Stimulated activated CD4-positive, alpha-beta T cell treated with anti-CD3 and anti-CD28 coated beads, TNF-alpha, amount 100 ng/mL, for 48 hours (primary cell): ENCODE measurements at regions not wholly inside any gene's neighbourhood (a gene's known extent, or its start where the extent isn't known, plus 50 kb on each side); places are given as distances from the start of the nearest gene placed in this dataset.

Experiments used
- DNase-seq, 3 donors: peaks; one replicate each; pipeline ENCODE4 v3.0.0-alpha.2; 2020; ENCODE audit warnings: low read depth in 3 of 3

DNA sequence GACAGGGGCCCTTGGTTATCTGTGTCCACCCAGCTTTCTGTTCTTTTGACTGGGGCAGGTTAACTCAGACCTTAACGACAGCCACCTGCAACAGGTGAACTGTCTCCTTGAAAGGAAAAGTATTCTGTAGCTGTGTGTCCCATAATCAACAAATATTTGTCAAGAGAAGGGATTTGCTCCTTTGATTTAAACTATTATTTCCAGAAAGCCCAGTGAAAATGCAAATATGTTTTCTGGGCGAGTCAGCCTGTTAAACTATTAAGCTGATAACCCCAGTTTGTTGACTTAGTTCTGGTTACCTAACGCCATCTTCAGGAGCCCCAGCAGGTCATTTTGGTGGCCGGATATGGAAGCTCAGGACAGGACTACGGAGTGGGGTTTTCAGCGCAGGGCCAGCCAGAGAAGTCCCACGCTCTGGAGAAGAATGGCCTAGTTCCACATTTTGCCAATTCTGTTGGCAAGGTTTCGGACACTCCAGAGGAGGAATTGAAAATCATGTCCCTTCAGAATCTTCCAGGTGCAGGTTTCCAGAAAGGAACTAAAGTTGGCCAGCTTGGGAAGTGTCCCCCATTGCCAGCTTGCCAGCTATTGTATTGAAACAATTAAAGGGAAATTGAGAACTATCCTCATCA, 54.5 kb downstream of the ADRA2A start:
- DNase-seq = no peak

DNA sequence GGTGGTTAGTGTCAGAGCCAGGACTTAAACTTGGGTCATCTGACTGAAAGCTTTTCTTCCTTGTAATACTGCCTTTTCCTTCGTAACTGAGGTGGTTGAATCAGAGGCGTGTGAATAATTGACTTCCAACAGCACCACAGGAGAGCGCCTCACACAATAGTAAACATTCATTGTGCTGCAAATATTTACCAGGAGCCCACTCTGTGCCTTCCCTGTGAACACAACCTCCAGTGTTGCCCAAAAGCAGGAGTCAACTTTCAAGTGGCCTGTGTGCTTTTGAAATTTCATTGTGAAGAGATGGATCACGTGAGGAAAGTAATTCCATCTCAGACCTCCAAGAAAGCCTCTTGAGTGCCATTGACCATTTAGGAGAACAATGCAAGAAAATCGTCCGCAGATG, 60.2 kb downstream of the ADRA2A start:
- no peak for DNase-seq

DNA sequence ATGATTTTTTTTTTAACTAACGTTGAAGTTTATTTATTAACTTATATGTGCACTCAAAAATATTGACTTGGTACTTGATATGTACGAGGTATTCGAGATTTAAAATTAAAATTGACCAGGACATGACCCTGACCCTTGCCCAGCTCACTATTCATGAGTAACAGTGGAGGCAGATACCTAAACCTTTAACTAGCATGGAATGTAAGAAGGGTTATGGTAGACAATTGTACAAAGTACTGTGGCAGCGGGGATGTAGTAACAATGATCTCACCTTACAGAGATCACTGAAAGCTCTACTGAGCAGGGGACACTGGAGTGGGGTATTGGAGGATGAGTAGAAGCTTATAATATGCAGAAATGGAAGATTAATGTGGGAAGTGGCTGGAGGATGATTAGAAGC, 60.8 kb downstream of the ADRA2A start:
- DNase-seq = no peak

DNA sequence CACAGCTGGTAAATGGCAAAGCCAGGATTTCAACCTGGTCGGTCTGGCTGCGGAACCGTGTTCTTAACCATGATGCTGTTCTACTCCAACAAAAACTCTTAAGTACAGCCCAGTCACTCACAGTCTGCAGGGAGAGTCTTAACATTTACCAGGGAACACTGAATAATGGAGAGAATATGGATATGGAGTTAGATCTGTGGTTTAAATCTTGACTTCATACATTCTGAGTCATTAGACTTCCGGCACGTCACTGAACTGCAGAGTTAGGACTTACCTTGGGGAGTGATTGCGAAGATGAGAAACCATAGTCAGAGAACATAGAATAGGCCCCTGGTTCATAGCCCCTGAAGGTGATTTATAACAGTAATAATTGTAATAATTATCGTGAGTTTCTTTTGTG, 61.7 kb downstream of the ADRA2A start:
- DNase-seq = no peak

DNA sequence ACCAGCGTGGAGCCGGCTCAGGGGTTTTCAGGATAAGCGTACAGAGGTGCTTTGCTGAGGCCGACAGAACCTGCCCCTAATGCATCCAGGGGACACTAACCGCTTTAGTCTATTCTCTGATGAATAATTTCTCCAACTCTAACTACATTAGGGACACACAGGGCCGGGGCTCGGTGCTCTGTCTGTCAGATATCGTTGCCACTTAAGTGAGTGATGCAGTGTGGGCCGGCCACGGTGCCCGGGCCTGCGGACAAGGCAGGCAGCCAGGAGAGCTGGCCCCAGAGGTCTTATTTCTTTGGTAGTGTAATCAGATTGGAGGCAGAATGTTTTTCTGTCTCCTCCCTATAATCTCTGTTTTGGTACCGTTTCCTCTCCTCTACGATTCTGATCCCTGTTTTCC, 62.7 kb downstream of the ADRA2A start:
- DNase-seq = no peak

DNA sequence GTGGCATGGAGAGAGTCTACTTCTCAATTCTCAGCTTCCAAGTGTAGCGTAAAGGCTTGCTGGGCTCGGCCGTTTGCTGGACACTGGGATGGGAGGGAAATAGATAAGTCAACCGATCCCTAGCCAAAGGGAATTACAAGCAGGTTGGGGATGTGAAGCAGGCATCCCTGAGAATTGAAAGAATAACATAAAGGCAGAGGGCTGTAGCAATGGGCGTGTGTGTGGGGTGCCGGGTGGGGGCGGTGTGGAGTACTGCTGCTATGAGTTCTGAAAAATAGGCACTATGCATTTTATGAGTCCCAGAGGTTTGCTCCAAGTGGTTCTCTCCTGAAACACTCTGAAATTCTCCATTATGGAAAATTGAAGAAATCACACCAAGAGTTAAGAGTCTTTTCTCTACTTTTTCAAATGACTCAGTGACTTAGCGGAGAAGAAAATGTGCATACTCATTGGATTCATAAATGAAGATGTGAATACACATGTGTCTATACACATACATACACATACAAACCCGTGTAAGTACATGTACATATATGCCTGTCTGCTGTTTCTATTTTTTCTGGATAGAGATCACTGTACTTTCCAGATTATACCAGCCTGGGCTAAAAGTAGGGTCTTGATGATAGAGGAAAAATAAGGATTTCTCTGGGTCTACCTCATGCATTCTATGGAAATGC, 65.4 kb downstream of the ADRA2A start:
- DNase-seq = no peak

DNA sequence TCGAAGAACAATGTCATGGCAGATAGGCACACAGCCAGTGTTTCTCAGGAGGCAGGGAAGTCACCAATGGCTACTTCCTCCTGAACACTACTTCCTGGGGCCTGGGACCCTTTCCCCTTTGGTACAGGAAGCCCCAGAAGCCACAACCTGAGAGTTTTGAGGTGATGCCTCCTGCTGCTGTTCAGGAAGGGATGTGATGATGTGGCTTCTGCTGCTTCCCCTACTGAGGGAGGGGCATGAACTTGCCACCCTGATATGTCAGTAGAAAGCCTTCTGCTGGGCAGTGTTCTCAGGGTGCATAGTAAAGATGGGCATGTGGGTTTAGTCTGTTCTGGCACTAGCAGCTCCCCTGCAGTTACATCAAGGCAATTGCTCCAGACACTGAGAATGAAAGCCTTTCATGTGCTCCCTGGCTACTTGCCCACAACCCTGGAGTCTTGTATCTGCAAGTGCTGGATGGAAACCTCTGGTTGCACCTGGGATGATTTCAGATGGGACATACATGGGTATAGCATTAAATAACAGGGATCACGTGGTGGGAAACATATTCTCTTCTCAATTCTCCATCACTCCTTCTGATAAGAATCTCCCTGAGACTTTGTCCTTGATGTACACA, 69.3 kb downstream of the ADRA2A start:
- DNase-seq = no peak

DNA sequence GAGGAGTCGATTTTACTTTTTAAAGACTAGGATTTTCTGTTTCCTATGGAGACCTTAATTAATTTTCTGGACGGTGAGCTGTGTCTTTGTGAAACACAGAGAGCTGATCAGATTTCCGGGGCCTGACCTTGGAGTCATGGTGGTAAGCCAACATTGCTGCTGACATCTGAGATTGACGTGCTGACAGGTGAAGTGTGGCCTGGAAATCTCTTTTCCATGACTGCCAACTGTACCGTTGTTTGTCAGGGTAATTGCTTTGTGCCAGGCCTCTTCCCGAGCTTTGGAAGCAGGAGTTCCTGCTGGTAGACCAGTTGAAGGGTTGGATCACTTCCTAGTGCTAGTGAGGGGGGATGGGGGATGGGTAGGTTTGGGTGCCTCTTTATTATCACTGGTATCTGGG, 71.2 kb downstream of the ADRA2A start:
- DNase-seq = no peak

DNA sequence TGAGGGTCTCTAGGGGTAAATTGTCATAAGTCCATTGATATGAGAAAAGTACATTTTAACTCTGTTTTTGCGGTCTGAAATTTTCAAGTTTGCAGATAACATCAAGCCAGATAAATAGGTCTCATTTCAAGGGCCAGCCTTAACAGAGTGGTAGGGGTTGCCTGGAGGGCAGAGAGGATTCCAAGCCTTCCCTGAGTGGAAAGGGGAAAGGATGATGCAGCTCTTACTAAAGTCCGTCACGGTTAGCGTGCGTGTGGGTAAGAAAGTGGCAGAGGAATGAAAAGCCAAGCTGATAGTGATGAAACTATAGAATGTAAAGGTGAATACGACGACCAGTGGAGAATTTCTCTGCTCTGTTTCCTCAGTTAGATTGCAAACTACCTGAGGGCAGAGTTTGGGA, 71.6 kb downstream of the ADRA2A start:
- DNase-seq = no peak

DNA sequence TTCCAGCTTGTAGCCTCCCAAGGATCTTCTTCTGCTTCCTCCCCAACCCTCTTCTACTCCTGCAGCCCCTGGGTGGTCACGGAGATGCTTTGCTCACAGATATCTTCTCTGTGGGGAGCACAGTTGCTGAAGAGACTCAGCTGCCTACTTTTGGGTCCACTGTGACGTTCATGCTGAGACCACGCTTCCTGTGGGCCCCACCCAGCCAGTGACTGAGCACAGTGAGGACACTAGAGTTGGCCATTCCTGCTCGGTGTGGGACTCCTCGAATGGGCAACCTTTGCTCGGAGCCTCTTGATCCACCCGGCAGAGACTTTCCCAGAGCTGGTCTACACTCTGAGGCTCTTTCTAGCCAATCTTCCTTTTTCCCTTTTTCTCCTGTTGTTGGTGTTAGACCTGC, 73.9 kb downstream of the ADRA2A start:
- no peak for DNase-seq

DNA sequence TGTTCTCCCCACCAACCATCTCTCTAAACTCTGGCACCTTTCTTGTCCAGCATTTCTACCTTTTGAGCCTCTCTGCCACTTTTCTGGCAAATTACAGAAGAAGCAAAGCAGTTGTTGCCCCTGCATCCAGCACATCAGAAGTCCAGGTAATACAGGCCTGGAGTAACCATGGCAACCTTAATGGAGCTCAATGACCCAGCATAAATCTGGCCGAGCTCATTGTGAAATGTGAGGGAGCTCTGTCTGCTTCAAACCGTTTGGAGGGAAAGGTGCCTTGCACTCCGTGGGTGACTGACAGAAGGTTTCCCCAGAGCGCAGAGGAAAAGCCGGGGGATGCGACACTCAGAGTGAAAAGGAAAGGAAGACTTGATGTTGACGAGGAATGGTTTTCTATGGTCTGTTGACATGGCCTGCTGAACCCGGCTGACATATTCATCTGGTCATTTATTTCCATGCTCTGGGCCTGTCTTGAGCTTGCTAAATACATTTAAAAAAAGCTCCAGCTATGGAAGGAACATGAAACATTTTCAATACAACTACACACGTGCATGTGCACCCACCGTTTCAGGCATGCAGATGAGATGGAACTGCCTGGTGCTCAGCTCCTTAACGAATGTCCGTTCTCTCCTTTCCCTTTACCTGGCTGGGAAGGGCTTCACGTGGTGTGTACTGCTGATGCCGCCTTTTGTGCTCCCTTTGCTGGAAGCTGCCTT, 74.9 kb downstream of the ADRA2A start:
- DNase-seq = no peak

DNA sequence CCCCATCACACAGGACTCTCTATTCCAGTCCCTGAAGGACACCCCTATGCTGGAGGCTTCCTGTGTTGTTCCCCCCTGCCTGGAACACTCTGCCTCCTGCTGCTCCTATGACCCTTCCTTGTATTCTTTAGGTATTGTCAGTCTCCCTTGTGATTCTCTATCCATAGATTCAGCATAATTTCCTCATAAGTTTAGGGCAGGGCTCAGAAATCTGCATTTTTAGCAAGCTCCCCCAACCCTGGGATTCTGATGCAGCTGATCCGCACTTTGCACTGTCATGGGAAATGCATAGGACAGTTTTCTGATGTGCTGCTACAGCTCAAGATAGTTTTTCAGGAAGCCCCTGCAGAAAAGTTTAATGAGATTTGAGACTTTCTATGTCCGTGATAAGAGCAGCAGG, 79.9 kb downstream of the ADRA2A start:
- DNase-seq = no peak

DNA sequence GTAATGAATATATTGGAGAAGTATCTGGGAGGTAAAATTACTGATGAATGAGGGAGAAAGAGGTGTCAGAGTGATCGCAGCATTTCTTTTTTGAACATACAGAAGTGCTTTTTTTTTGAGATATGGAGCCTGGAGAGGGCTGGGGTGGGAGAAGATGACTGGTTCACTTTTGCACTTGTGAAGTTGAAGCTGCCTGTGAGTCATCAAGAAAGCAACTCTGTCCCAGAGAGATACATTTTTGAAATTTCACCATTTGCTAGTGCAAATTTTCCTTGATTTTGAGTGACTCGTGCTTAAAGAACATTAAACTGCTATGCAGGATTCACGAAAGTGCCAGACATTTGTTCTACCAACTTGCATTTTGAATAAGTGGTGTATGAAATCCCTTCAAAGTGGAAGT, 81.8 kb downstream of the ADRA2A start:
- DNase-seq = no peak

DNA sequence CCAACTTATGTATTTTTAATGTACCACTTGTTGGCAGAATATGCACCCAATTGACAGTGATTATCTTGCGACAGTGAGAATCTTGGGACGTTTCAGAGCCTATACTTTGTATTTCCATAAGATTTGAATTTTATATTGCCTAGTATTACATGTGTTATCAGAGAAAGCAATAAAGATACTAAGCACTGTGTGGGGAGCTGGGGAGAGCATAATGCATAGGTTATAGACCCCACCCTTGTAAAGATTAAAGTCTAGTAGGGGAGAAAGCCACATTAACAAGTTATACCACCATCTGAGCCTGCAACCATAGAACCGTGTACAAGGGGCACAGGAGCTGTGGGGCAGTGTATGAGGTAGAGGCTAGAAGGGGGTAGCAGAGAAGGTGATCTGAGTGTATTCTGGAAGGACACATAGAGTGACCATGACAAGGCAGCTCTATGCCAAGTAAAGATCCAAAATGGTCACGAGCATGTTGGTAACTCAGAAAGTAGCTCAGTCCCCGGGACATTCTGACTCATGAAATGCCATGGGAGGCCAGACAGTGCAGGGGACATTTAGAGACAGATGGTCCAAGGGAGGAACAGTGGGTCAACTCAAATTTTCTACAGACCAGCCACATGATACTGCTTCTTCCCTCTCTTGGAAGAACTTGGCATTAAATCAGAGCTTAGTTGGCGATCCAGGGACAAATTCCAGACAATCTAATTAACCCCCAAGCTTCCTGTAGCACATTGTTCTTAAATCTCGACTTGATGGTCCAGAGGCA, 84.5 kb downstream of the ADRA2A start:
- no peak for DNase-seq

DNA sequence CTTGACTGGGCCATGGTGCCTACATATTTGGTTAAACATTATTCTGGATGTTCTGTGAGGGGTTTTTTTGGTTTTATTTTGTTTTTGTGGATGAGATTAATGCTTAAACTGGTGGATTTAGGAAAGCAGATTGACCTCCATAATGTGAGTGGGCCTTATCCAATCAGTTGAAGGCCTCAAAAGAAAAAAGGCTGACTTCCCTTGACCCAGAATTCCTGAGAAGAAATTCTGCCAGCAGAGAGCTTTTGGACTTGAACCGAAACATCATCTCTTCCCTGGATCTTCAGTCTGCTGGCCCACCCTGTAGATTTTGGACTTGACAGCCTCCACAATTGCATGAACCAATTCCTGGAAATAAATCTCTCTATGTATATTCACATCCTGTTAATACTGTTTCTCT, 94.4 kb downstream of the ADRA2A start:
- DNase-seq = no peak

DNA sequence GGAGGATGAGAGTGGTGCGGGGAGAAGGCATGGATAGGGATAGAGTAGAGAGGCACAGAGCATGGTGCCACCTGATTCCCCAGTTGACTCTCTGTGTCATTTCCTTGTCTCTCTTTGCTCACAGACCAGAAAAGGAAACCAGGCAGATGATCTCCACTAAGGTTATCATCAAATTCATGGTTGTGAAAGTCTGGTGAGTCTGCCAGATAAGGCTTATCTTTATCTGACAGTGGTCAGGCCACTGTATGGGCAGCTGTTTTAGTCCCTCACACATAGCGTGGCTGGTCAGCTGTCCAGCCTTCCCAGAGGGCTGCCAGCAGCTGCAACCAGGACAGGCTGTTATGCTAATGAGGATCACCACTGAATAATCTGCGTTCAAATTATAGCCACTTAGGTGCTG, 99.0 kb downstream of the ADRA2A start:
- no peak for DNase-seq

DNA sequence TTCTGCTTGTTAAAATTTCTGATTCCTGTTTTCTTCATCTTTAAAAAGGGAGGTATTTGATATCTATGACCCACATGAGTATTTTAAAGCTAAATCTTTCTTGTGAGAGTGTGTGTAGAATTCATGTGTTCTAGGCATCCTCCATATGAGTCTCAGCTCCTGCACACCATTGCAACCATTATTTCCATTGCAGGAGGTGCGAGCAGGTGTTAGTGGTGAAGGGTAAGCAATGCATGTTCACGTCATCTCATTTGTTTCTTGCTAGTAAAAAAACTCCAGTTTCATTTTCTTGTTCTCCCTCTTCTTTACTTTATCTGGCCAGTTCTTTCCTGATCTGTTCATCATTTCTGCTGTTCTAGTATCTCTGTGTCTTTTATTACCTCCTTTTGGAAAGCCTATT, 100.5 kb downstream of the ADRA2A start:
- no peak for DNase-seq

DNA sequence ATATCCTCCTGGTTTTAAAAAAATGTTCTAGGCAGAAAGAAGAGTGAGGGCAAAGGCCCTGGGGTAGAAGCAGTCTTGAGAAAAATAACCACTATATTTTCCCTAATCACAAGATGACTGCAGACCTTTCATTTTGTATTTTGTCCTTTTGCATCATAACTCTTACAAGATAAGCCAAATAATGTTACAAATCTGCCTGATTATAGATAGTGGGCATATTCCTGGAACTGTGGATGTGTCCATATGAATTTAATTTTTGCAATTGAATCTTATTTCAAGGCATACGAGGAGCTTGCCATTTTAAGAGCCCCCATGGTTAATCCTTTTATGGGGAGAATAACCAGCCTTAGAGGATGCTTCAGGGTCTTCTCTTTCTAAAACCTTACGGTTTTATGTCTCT, 102.7 kb downstream of the ADRA2A start:
- DNase-seq = no peak

DNA sequence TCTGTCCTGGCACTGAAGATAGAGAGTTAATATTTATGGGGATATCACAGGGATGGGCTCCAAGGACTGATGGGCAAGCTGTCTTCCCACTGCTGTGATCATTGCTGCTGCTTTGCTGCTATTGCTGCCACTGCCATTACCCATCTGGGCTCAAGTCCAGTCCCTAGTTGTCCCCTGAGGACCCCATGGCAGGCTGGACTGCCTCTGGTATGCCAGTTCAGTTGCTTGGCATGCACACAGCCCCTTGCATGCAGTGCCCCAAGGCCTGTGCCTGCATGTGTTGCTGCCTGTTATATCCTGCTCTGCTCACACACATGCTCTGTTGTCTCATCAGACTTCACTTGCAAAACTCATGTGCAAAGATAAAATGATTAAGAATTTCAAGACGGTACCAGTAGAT, 109.5 kb downstream of the ADRA2A start:
- DNase-seq = no peak

DNA sequence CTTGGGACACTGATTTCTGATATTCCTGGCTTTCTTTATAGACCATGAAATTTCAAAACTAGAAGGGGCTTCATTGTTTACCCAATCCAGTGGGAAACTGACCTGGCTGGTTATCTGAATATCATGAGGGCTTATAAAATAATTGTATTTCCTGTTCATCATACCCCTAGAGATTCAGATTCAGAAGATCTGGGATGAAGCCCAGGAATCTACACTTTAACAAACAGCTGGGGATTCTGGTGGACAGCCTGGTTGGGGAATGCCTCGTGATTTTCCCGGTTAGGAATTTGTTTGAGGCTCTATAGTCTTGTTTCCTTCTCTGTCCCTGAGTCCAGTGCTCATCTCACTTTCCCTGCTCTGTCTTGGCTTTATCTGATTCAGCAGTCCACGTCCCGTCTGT, 110.3 kb downstream of the ADRA2A start:
- DNase-seq = no peak

DNA sequence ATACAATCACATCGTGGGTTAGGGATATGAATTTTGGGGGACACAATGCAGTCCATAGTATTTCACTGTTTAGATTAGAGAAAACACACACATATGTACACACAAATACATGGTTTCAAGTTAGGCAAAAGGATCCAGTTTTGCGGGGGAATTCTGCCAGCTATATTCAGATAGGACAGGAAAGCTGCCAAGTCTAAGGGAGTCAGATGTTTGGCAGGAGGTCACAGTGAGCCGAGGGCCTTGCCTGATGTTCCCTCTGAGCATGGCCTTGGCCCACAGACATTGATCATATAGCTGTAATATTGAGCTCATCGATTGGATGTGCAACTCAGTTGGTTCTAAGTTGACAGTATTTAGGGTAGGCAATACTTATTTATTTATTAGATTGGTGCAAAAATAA, 122.8 kb downstream of the ADRA2A start:
- DNase-seq = no peak

DNA sequence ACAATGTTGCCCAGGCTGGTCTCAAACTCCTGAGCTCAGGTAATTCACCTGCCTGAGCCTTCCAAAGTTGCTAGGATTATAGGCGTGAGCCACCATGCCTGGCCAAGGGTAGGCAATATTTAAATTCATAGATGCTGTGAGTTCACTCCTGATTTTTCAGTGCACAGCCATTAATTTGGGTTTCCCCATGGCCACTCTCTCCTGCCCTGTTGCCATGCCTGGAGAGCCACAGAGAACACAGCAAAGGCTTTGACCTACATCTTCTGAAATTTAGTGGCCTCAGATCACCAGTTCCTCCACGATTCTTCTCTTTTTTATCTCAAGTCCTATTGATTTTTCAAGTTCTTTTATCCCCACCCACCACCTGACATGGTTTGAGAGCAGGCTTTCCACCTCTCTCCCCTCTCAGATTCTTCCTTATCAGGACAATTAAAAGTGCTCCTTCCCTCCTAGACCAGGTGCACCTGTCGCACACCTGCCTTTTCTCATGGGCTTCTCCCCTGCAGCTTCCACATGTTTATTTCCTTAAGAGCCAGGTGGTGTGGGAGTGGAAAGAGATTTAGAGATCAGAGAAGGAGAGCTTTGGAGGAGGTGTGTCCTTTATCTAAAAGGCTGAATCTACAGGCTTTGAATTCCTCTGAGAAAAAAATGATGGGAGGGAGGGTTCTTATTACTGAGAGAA, 123.8 kb downstream of the ADRA2A start:
- DNase-seq = no peak
